H9 (cell line): ENCODE measurements at regions not wholly inside any gene's neighbourhood (a gene's known extent, or its start where the extent isn't known, plus 50 kb on each side); places are given as distances from the start of the nearest gene placed in this dataset.

Experiments used
- DNase-seq: peaks from one replicate; pipeline ENCODE4 v3.0.0-alpha.2; 2017
- H2AFZ ChIP-seq: one replicate; pipeline ENCODE4 v1.6.1; 2013; ENCODE audit warnings: mild to moderate bottlenecking, low read length, control low read depth, moderate library complexity
- H2AK5ac ChIP-seq: 2 replicates; pipeline ENCODE4 v1.6.1; 2013; ENCODE audit warnings: low read length, control low read depth, mixed read lengths; ENCODE audit not compliant: insufficient read length
- H2BK120ac ChIP-seq: one replicate; pipeline ENCODE4 v1.6.1; 2013; ENCODE audit warnings: low read depth, mild to moderate bottlenecking, low read length, control low read depth, inconsistent platforms; ENCODE audit not compliant: poor library complexity, severe bottlenecking
- H2BK12ac ChIP-seq: 2 replicates; pipeline ENCODE4 v1.6.1; 2013; ENCODE audit warnings: low read length, control low read depth, mixed read lengths, low read depth; ENCODE audit not compliant: insufficient read length
- H2BK15ac ChIP-seq: 2 replicates; pipeline ENCODE4 v1.6.1; 2013; ENCODE audit warnings: low read depth, low read length, control low read depth
- H2BK20ac ChIP-seq: one replicate; pipeline ENCODE4 v1.6.1; 2013; ENCODE audit warnings: low read depth, mild to moderate bottlenecking, low read length, control low read depth, inconsistent platforms; ENCODE audit not compliant: poor library complexity, severe bottlenecking
- H2BK5ac ChIP-seq: 2 replicates; pipeline ENCODE4 v1.6.1; 2013; ENCODE audit warnings: low read length, control low read depth, mixed read lengths; ENCODE audit not compliant: insufficient read length
- H3K14ac ChIP-seq: 2 replicates; pipeline ENCODE4 v1.6.1; 2013; ENCODE audit warnings: low read length, control low read depth; ENCODE audit not compliant: insufficient read depth
- H3K18ac ChIP-seq: 2 replicates; pipeline ENCODE4 v1.6.1; 2013; ENCODE audit warnings: low read depth, mild to moderate bottlenecking, mixed read lengths, low read length, control low read depth; ENCODE audit not compliant: insufficient read length
- H3K23ac ChIP-seq: 2 replicates; pipeline ENCODE4 v1.6.1; 2013; ENCODE audit warnings: low read length, control low read depth, mixed read lengths, low read depth; ENCODE audit not compliant: insufficient read length
- H3K23me2 ChIP-seq: 2 replicates; pipeline ENCODE4 v1.6.1; 2013; ENCODE audit warnings: low read depth, mild to moderate bottlenecking, mixed read lengths, low read length, control low read depth; ENCODE audit not compliant: insufficient read length, poor library complexity, severe bottlenecking
- H3K27ac ChIP-seq: 2 replicates; pipeline ENCODE4 v1.5.1; 2013; ENCODE audit warnings: low read length, control low read depth, mixed read lengths, low read depth; ENCODE audit not compliant: insufficient read length
- H3K27me3 ChIP-seq: 2 replicates; pipeline ENCODE4 v1.6.1; 2013; ENCODE audit warnings: low read length, control low read depth, inconsistent platforms; ENCODE audit not compliant: insufficient read depth
- H3K4ac ChIP-seq: 2 replicates; pipeline ENCODE4 v1.6.1; 2013; ENCODE audit warnings: low read depth, mild to moderate bottlenecking, control low read depth, inconsistent platforms, low read length, moderate library complexity
- H3K4me1 ChIP-seq: 2 replicates; pipeline ENCODE4 v1.6.1; 2013; ENCODE audit warnings: low read length, control low read depth, inconsistent platforms; ENCODE audit not compliant: insufficient read depth
- H3K4me2 ChIP-seq: 2 replicates; pipeline ENCODE4 v1.6.1; 2013; ENCODE audit warnings: low read length, control low read depth, mixed read lengths; ENCODE audit not compliant: insufficient read length, insufficient read depth
- H3K56ac ChIP-seq: 2 replicates; pipeline ENCODE4 v1.6.1; 2013; ENCODE audit warnings: low read depth, mild to moderate bottlenecking, mixed read lengths, low read length, control low read depth; ENCODE audit not compliant: insufficient read length
- H3K79me1 ChIP-seq: 2 replicates; pipeline ENCODE4 v1.6.1; 2013; ENCODE audit warnings: low read depth, mild to moderate bottlenecking, moderate library complexity, low read length, control low read depth, inconsistent platforms; ENCODE audit not compliant: insufficient read depth, poor library complexity, severe bottlenecking
- H3K79me2 ChIP-seq: 2 replicates; pipeline ENCODE4 v1.6.1; 2013; ENCODE audit warnings: low read length, control low read depth, inconsistent platforms; ENCODE audit not compliant: insufficient read depth
- H3K9ac ChIP-seq: 2 replicates; pipeline ENCODE4 v1.6.1; 2013; ENCODE audit warnings: low read length, control low read depth, mixed read lengths; ENCODE audit not compliant: insufficient read length; ENCODE audit errors: extremely low read depth
- H3K9me3 ChIP-seq: one replicate; pipeline ENCODE4 v1.6.1; 2013; ENCODE audit warnings: low read depth, low read length, inconsistent platforms; ENCODE audit not compliant: control insufficient read depth
- H3T11ph ChIP-seq: one replicate; pipeline ENCODE4 v1.6.1; 2013; ENCODE audit warnings: mild to moderate bottlenecking, low read length, control low read depth, inconsistent platforms
- H4K20me1 ChIP-seq: one replicate; pipeline ENCODE4 v1.6.1; 2013; ENCODE audit not compliant: control insufficient read depth, insufficient read length, insufficient read depth
- H4K5ac ChIP-seq: 2 replicates; pipeline ENCODE4 v1.6.1; 2013; ENCODE audit warnings: low read depth, mild to moderate bottlenecking, mixed read lengths, low read length, control low read depth; ENCODE audit not compliant: insufficient read length
- H4K8ac ChIP-seq: replicated peaks from 2 replicates; pipeline ENCODE4 v1.6.1; 2013; ENCODE audit warnings: low read length, control low read depth, mixed read lengths, low read depth; ENCODE audit not compliant: insufficient read length
- H4K91ac ChIP-seq: 2 replicates; pipeline ENCODE4 v1.6.1; 2013; ENCODE audit warnings: low read depth, mild to moderate bottlenecking, moderate library complexity, mixed read lengths, low read length, control low read depth; ENCODE audit not compliant: insufficient read length
- H3K27ac Mint-ChIP-seq, 3 experiments: 2 replicates in 2 of 3; 3 replicates in 1 of 3; pipeline ENCODE4 v1.8.0; 2020 to 2021; ENCODE audit warnings: mixed read lengths in 3 of 3, mild to moderate bottlenecking in 1 of 3, moderate library complexity in 1 of 3
- H3K27me3 Mint-ChIP-seq: 2 replicates; pipeline ENCODE4 v1.8.0; 2021; ENCODE audit warnings: low read depth, mild to moderate bottlenecking, moderate library complexity, mixed read lengths
- H3K36me3 Mint-ChIP-seq, 3 experiments: 2 replicates in 2 of 3; 3 replicates in 1 of 3; pipeline ENCODE4 v1.8.0; 2020 to 2021; ENCODE audit warnings: low read depth in 3 of 3, mixed read lengths in 3 of 3; ENCODE audit not compliant: insufficient read depth in 1 of 3
- H3K4me1 Mint-ChIP-seq, 2 experiments: 2 replicates each; pipeline ENCODE4 v1.8.0; 2020; ENCODE audit warnings: mixed read lengths in 2 of 2
- H3K4me3 Mint-ChIP-seq, 2 experiments: 2 replicates in 1 of 2; 3 replicates in 1 of 2; pipeline ENCODE4 v1.8.0; 2020 to 2021; ENCODE audit warnings: mild to moderate bottlenecking in 2 of 2, mixed read lengths in 2 of 2, moderate library complexity in 1 of 2
- H3K9me3 Mint-ChIP-seq, 2 experiments: 2 replicates in 1 of 2; 3 replicates in 1 of 2; pipeline ENCODE4 v1.8.0; 2020; ENCODE audit warnings: mild to moderate bottlenecking in 2 of 2, mixed read lengths in 2 of 2, moderate library complexity in 1 of 2
- CTCF ChIP-seq: fragments of 200-600 bp; sonication (generic); conservative IDR thresholded peaks from 3 replicates; pipeline ENCODE4 v1.8.0; 2021; ENCODE audit warnings: antibody characterized with exemption, mild to moderate bottlenecking
- WGBS: extraction: QIAGEN DNeasy Blood & Tissue Kit; methylation state at CpG from one replicate; pipeline ENCODE4 v1.1.7; 2013; ENCODE audit warnings: missing lambda C conversion rate, low lambda C conversion rate, mixed read lengths; ENCODE audit not compliant: insufficient read length; ENCODE audit errors: extremely low coverage; 5-methylcytosine and 5-hydroxymethylcytosine counted together

DNA sequence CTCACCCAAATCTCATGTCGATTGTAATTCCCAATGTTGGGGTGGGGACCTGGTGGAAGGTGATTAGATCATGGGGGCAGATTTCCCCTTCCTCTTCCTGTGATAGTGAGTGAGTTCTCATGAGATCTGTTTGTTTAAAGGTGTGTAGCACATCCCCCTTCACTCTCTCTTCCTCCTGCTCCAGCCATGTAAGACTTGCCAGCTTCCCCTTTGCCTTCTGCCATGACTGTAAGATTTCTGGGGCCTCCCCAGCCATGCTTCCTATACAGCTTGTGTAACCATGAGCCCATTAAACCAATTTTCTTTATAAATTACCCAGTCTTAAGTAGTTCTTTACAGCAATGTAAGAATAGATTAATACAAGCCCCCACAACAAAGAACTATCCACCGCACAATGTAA lies 109.9 kb upstream of the JAZF1 start:
- no peak overlapping the region for H2BK20ac ChIP-seq
- H3K9me3 Mint-ChIP-seq = peaks cover 0 to 3% of the 10 kb centered on the region in 2 experiments; a peak in 3 of 5 replicates
- H3K9me3 ChIP-seq = no peaks in the 10 kb centered on the region
- H3K27me3 Mint-ChIP-seq = no peaks in the 10 kb centered on the region
- H3K9ac ChIP-seq = no peak overlapping the region
- no peaks in the 10 kb centered on the region for H3K27me3 ChIP-seq
- no peak for DNase-seq
- no peak overlapping the region for H3K4me2 ChIP-seq
- no peaks in the 10 kb centered on the region for H4K20me1 ChIP-seq
- H3K4me1 Mint-ChIP-seq = peaks cover 59 to 64% of the 10 kb centered on the region in 2 experiments
- no peak for TF ChIP-seq CTCF
- H3T11ph ChIP-seq = no peak overlapping the region
- H3K27ac Mint-ChIP-seq = peak overlapping the region; percentile 63 to 98 (median 82); a peak in 4 of 7 replicates
- no peaks in the 10 kb centered on the region for H3K23me2 ChIP-seq
- no peak overlapping the region for H2AK5ac ChIP-seq
- peaks cover 0 to 9% (median 2%) of the 10 kb centered on the region in 3 experiments; a peak in 4 of 7 replicates for H3K36me3 Mint-ChIP-seq
- H2BK120ac ChIP-seq = no peak overlapping the region
- H3K56ac ChIP-seq = no peak overlapping the region
- H3K27ac ChIP-seq = peak overlapping the region; percentile 96
- no peak overlapping the region for H4K91ac ChIP-seq
- H4K8ac ChIP-seq = no peak overlapping the region
- H3K14ac ChIP-seq = no peak overlapping the region
- H3K4me1 ChIP-seq = peaks cover 24% of the 10 kb centered on the region; the same call in 1 of the 2 replicates
- H2BK15ac ChIP-seq = no peak overlapping the region
- H4K5ac ChIP-seq = no peak overlapping the region
- no peaks in the 10 kb centered on the region for H3K79me2 ChIP-seq
- H3K79me1 ChIP-seq = no peaks in the 10 kb centered on the region
- H2BK12ac ChIP-seq = no peak overlapping the region
- H3K4ac ChIP-seq = no peak overlapping the region
- H3K18ac ChIP-seq = no peak overlapping the region
- no peak overlapping the region for H3K23ac ChIP-seq
- no peak overlapping the region for H2AFZ ChIP-seq
- WGBS = no CpG with 5 or more reads among the region's 2 CpGs
- no peak overlapping the region; a peak in 1 of 5 replicates for H3K4me3 Mint-ChIP-seq
- H2BK5ac ChIP-seq = no peak overlapping the region
